MM.1S (cell line): ENCODE measurements at regions not wholly inside any gene's neighbourhood (a gene's known extent, or its start where the extent isn't known, plus 50 kb on each side); places are given as distances from the start of the nearest gene placed in this dataset.
"Not testable (repeated sequence)": the region's sequence is repeated elsewhere in the genome, so short reads cannot be mapped to it uniquely, and the experiment has no call there.

Source experiments
- DNase-seq: peaks from one replicate; pipeline ENCODE4 v3.0.0-alpha.2; 2015
- H2AFZ ChIP-seq: fragments of 300-600 bp; sonication (generic); 2 replicates; pipeline ENCODE4 v1.6.0; 2016; ENCODE audit warnings: antibody characterized with exemption, low read length
- H3F3A ChIP-seq: fragments of 300-600 bp; sonication (generic); 2 replicates; pipeline ENCODE4 v1.6.1; 2016; ENCODE audit warnings: mild to moderate bottlenecking, antibody characterized with exemption, low read length, moderate library complexity, mixed read lengths; ENCODE audit not compliant: insufficient read depth
- H3K27ac ChIP-seq: fragments of 300-600 bp; sonication (generic); 2 replicates; pipeline ENCODE4 v1.5.1; 2016; ENCODE audit warnings: mild to moderate bottlenecking, low read length
- H3K27me3 ChIP-seq: fragments of 300-600 bp; sonication (generic); replicated peaks from 2 replicates; pipeline ENCODE4 v1.6.0; 2016; ENCODE audit warnings: low read length; ENCODE audit not compliant: insufficient read depth
- H3K36me3 ChIP-seq: fragments of 300-600 bp; sonication (generic); replicated peaks from 2 replicates; pipeline ENCODE4 v1.6.1; 2016; ENCODE audit warnings: mild to moderate bottlenecking, low read length, mixed read lengths; ENCODE audit not compliant: insufficient read depth
- H3K4me1 ChIP-seq: fragments of 300-600 bp; sonication (generic); 2 replicates; pipeline ENCODE4 v1.6.1; 2016; ENCODE audit warnings: low read length, mixed read lengths
- H3K4me2 ChIP-seq: fragments of 300-600 bp; sonication (generic); 2 replicates; pipeline ENCODE4 v1.6.0; 2016; ENCODE audit warnings: low read depth, low read length
- H3K4me3 ChIP-seq: fragments of 300-600 bp; sonication (generic); 2 replicates; pipeline ENCODE4 v1.5.1; 2016; ENCODE audit warnings: low read length, mixed read lengths
- H3K79me2 ChIP-seq: fragments of 300-600 bp; sonication (generic); 2 replicates; pipeline ENCODE4 v1.6.1; 2016; ENCODE audit warnings: mixed run types, low read length, mixed read lengths
- H3K9ac ChIP-seq: fragments of 300-600 bp; sonication (generic); 2 replicates; pipeline ENCODE4 v1.6.1; 2016; ENCODE audit warnings: low read length, mixed read lengths
- H3K9me2 ChIP-seq: fragments of 300-600 bp; sonication (generic); replicated peaks from 2 replicates; pipeline ENCODE4 v1.6.1; 2016; ENCODE audit warnings: mild to moderate bottlenecking, low read length, mixed read lengths; ENCODE audit not compliant: insufficient read depth
- H3K9me3 ChIP-seq: fragments of 300-600 bp; sonication (generic); replicated peaks from 2 replicates; pipeline ENCODE4 v1.6.1; 2016; ENCODE audit warnings: mild to moderate bottlenecking, low read length, mixed read lengths; ENCODE audit not compliant: insufficient read depth
- H4K20me1 ChIP-seq: fragments of 300-600 bp; sonication (generic); 2 replicates; pipeline ENCODE4 v1.6.1; 2016; ENCODE audit warnings: mild to moderate bottlenecking, low read length, moderate library complexity, mixed read lengths; ENCODE audit not compliant: insufficient read depth
- EZH2 ChIP-seq: fragments of 300-600 bp; sonication (generic); optimal IDR thresholded peaks from 2 replicates; pipeline ENCODE3; 2017; ENCODE audit warnings: low read depth, mild to moderate bottlenecking, antibody characterized with exemption, low read length, mixed read lengths
- EZH2phosphoT487 ChIP-seq: fragments of 300-600 bp; sonication (generic); IDR thresholded peaks from 2 replicates; pipeline ENCODE4 v1.6.1; 2018; ENCODE audit warnings: antibody characterized with exemption, low read length
- TF ChIP-seq, protein P1 (sequence below): fragments of 300-600 bp; sonication (generic); IDR thresholded peaks from 2 replicates; pipeline ENCODE4 v1.5.1; 2016; ENCODE audit warnings: antibody characterized with exemption, low read length, mixed read lengths

DNA sequence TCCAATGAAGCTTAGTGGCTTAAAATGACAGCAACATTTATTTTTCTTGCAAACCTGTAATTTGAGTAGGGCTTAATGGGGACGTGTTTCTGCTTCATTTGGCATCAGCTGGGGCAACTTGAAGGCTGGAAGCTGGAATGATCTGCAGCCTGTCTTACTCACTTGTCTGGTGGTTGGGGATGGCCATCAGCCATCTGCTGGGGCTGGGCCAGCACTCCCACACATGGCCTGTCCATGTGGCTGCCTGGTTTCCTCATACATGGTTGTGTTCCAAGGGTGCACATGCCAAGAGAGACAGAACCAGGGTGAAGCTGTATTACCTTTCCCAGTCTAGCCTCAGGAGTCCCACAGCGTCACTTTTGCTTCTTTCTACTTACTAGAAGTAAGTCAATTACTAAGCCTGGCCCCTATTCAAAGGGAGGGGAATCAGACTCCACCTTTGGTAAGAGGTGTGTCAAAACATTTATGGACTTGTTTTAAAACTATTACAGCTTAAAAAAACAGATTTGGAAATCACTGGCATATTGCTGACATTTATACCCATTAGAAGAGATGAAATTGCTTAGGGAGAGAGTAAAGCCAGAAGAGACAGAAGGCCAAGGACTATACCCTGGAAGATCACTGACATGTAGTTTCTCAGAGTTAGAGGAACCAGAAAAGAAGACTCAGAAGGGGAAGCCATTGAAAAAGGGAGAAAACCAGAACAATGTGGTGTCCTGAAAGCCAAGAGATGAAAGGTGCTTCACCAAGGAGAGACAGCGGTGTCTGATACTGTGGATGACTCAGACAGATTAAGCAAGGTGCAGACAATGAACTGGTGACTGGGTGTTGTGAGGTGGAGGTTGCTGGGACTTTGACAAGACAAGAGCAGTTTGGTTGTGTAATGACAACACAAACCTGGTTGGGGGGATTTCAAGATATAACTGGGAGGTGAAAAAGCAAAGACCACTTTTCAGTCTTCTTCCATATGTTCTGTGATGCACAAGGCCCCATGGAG is 345.2 kb downstream of the GJA1 start:
- H3K27me3 ChIP-seq = no peaks in the 10 kb centered on the region
- H3K27ac ChIP-seq = no peak overlapping the region
- H3K9me2 ChIP-seq = no peaks in the 10 kb centered on the region
- no peak overlapping the region for H2AFZ ChIP-seq
- no peak for TF ChIP-seq EZH2
- no peak for TF ChIP-seq EZH2phosphoT487
- TF ChIP-seq, protein P1, sequence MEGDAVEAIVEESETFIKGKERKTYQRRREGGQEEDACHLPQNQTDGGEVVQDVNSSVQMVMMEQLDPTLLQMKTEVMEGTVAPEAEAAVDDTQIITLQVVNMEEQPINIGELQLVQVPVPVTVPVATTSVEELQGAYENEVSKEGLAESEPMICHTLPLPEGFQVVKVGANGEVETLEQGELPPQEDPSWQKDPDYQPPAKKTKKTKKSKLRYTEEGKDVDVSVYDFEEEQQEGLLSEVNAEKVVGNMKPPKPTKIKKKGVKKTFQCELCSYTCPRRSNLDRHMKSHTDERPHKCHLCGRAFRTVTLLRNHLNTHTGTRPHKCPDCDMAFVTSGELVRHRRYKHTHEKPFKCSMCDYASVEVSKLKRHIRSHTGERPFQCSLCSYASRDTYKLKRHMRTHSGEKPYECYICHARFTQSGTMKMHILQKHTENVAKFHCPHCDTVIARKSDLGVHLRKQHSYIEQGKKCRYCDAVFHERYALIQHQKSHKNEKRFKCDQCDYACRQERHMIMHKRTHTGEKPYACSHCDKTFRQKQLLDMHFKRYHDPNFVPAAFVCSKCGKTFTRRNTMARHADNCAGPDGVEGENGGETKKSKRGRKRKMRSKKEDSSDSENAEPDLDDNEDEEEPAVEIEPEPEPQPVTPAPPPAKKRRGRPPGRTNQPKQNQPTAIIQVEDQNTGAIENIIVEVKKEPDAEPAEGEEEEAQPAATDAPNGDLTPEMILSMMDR = no peak
- H3K9me3 ChIP-seq = no peaks in the 10 kb centered on the region; the same call in 1 of the 2 replicates
- H3K4me3 ChIP-seq = no peak overlapping the region
- H3K4me2 ChIP-seq = no peak overlapping the region
- no peaks in the 10 kb centered on the region for H3K4me1 ChIP-seq
- H3K36me3 ChIP-seq = no peaks in the 10 kb centered on the region
- no peaks in the 10 kb centered on the region for H3F3A ChIP-seq
- no peaks in the 10 kb centered on the region for H4K20me1 ChIP-seq
- H3K79me2 ChIP-seq = no peaks in the 10 kb centered on the region
- DNase-seq = no peak
- no peak overlapping the region for H3K9ac ChIP-seq

DNA sequence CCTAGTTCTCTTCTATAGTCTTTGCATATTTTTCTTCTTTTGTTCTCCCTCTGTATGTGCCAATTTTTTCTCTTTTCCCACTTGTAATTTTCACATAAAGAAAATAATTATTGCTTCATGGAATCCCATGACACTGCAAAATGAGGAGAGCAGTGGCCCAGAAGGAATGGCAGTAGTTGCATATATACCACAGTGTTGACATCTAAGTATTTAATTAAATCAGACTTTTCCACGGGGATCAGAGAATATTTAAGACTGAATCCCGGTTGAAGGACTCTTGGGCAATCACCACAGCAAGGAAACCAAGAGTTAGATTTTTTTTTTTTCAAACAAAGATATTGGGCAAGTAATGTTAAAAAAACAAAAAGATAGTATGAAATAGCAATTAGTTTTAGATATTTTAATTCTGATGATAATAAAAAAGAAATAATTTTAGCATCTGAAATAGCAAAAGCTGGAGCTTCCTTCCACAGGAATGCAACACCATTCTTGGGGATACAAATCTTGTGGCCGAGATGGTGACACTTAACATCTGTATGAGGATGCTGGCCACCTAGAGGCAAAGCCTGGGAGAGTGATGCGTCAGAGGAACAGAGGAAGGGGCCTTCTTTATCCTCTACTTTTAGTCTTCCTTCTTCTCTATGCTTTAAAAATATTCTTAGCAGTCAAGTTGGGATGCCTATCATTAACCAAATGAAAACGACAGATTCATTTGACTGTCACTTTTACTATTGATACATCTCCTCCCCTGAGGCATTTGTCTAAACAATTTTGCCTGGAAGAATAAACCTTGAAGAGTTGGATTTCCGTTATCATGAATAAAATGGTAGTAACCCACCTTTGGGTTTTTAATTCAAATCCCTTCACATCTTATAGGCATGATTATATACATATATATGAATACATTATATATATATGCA is 356.2 kb downstream of the GJA1 start:
- Histone ChIP-seq H3K79me2 (no peaks in the 10 kb centered on the region), H3K36me3 (no peaks in the 10 kb centered on the region), H3K27ac (no peak overlapping the region), H3K4me1 (no peaks in the 10 kb centered on the region), H3K9me2 (no peaks in the 10 kb centered on the region), H3K27me3 (no peaks in the 10 kb centered on the region), H2AFZ (no peak overlapping the region), H3K9ac (no peak overlapping the region), H3K4me3 (no peak overlapping the region), H4K20me1 (no peaks in the 10 kb centered on the region), H3F3A (no peaks in the 10 kb centered on the region), H3K9me3 (no peaks in the 10 kb centered on the region), H3K4me2 (no peak overlapping the region)
- DNase-seq = no peak
- TF ChIP-seq, protein P1 = no peak
- TF ChIP-seq EZH2phosphoT487 = no peak
- no peak for TF ChIP-seq EZH2

DNA sequence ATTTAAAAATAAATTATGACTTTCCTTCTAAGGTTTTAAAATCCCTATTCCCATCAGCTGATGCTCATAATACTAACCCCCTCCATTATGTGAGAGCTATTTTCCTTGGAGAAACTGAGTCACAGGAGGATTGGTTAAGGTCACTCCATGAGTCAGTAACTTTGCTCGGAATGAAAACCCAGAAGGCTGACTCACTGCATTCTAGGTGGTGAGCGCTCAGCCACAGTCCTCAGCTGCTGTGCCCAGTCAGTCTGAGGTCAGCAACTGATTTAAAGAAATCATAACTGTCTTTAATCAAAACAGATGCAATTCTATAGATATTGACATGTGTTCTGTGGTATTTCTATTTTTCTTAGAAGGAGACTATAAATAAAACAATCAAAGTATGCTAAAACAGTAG is 359.2 kb downstream of the GJA1 start:
- Histone ChIP-seq H3K9me2 (no peaks in the 10 kb centered on the region), H3K4me3 (no peak overlapping the region), H3K9me3 (no peaks in the 10 kb centered on the region), H3K4me1 (no peaks in the 10 kb centered on the region), H2AFZ (no peak overlapping the region), H3K27me3 (no peaks in the 10 kb centered on the region), H4K20me1 (no peaks in the 10 kb centered on the region), H3K9ac (no peak overlapping the region), H3K36me3 (no peaks in the 10 kb centered on the region), H3K27ac (no peak overlapping the region), H3F3A (no peaks in the 10 kb centered on the region), H3K4me2 (no peak overlapping the region), H3K79me2 (no peaks in the 10 kb centered on the region)
- no peak for DNase-seq
- TF ChIP-seq, protein P1 = no peak
- TF ChIP-seq EZH2phosphoT487 (no peak), EZH2 (no peak)

DNA sequence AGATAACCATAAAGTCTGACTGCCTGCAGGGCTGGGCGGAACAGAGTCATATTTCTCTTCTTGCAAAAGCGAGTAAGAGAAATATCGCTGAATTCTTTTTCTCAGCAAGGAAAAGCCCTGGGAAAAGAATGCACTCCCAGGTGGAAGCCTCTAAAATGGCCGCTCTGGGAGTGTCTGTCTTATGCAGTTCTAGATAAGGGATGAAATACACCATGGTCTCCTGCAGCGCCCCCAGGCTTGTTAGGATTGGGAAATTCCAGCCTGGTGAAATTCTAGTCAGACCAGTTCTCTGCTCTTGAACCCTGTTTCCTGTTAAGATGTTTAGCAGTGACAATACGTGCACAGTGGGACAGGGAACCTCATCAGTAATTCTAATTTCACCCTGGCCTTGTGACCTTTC is 362.2 kb downstream of the GJA1 start:
- H3K27ac ChIP-seq, H3K27me3 ChIP-seq, H3F3A ChIP-seq, H3K79me2 ChIP-seq, H4K20me1 ChIP-seq, H3K9ac ChIP-seq, H2AFZ ChIP-seq, H3K4me1 ChIP-seq, H3K9me3 ChIP-seq, H3K36me3 ChIP-seq, DNase-seq, H3K9me2 ChIP-seq, H3K4me3 ChIP-seq, H3K4me2 ChIP-seq: not testable (repeated sequence)

DNA sequence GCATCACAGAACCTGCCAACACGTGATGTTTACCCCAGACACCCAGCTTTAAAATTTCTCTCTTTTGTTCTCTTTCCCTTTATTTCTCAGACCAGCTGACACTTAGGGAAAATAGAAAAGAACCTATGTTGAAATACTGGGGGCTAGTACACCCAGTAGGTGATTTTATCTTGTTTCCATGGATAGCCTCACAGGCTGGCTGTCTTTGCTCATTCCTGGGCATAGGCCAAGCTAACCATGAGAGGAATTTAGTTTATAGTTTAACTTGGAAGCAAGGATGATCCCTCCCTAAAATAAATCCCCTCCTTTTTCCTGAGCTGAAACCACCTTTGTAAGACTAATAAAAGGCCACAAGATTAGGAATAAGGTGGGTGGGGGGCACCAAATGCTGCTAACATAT is 362.7 kb downstream of the GJA1 start:
- not testable (repeated sequence) for H3K36me3 ChIP-seq, H3K79me2 ChIP-seq, H3K9me2 ChIP-seq, H3K9me3 ChIP-seq, H3F3A ChIP-seq, H3K27ac ChIP-seq, H4K20me1 ChIP-seq, H3K27me3 ChIP-seq, H2AFZ ChIP-seq, H3K9ac ChIP-seq, DNase-seq, H3K4me1 ChIP-seq, H3K4me2 ChIP-seq, H3K4me3 ChIP-seq
